ENCODE measurements at regions not wholly inside any gene's neighbourhood (a gene's known extent, or its start where the extent isn't known, plus 50 kb on each side); places are given as distances from the start of the nearest gene placed in this dataset.

DNA sequence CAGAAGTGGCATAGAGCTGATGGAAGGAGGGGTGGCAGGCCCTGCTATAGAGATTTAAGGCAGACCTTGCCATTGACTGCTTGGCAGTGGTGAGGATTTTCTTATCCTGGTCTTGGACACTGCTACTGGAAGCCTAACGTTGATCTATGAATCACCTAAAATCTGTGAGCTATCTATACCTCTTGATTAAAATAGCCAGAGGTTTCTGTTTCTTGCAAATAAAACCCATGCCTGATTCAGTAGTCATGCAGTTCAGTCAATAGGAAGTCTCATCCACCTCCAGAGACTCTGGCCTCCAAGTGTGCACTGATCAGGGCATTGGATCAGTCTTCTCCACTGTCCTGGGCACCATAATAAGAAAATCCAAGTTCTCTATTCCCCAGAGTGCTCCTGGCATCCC, 286.5 kb downstream of the PTEN start:
- peak overlapping the region; percentile 82 for H3K27ac ChIP-seq (ENCODE audit: poor library complexity, severe bottlenecking)
- TF ChIP-seq CTCF (IDR thresholded peaks at IDR 0.05; ENCODE audit: poor library complexity, severe bottlenecking): no peak
- H3K27me3 ChIP-seq (ENCODE audit: insufficient read depth, poor library complexity, severe bottlenecking): no peaks in the 10 kb centered on the region
- ATAC-seq (ENCODE audit: low read depth): peak; percentile 32; the same call in 1 of the 3 replicates
- no peaks in the 10 kb centered on the region for H3K9me3 ChIP-seq (ENCODE audit: severe bottlenecking)
- no peaks in the 10 kb centered on the region for H3K36me3 ChIP-seq (ENCODE audit: low read depth)
- H3K4me3 ChIP-seq (ENCODE audit: severe bottlenecking): no peak overlapping the region
- H3K4me1 ChIP-seq (ENCODE audit: insufficient read depth, poor library complexity, severe bottlenecking): peaks cover 25% of the 10 kb centered on the region
- no peak for DNase-seq (ENCODE audit: low spot score)

- Histone ChIP-seq H3K4me1 (ENCODE audit: insufficient read depth, poor library complexity, severe bottlenecking) (peaks cover 25% of the 10 kb centered on the region), H3K4me3 (ENCODE audit: severe bottlenecking) (no peak overlapping the region), H3K27me3 (ENCODE audit: insufficient read depth, poor library complexity, severe bottlenecking) (no peaks in the 10 kb centered on the region), H3K36me3 (ENCODE audit: low read depth) (no peaks in the 10 kb centered on the region), H3K27ac (ENCODE audit: poor library complexity, severe bottlenecking) (peak overlapping the region; percentile 82), H3K9me3 (ENCODE audit: severe bottlenecking) (no peaks in the 10 kb centered on the region)
- TF ChIP-seq CTCF (IDR thresholded peaks at IDR 0.05; ENCODE audit: poor library complexity, severe bottlenecking): no peak
- ATAC-seq (ENCODE audit: low read depth): peak; percentile 69
- DNase-seq (ENCODE audit: low spot score): no peak
Observed at GRCh38 chr10:88150339-88150738, 286.9 kb downstream of the PTEN start.

- ATAC-seq (ENCODE audit: low read depth) (peak; percentile 88), DNase-seq (ENCODE audit: low spot score) (peak; percentile 70)
Observed at GRCh38 chr10:88152728-88153133, 289.3 kb downstream of the PTEN start.

GRCh38 chr10:88154596-88155250, 291.3 kb downstream of the PTEN start:
- Histone ChIP-seq H3K27ac (ENCODE audit: poor library complexity, severe bottlenecking) (peak overlapping the region; percentile 82), H3K9me3 (ENCODE audit: severe bottlenecking) (no peaks in the 10 kb centered on the region), H3K4me1 (ENCODE audit: insufficient read depth, poor library complexity, severe bottlenecking) (peaks cover 53% of the 10 kb centered on the region), H3K36me3 (ENCODE audit: low read depth) (no peaks in the 10 kb centered on the region), H3K4me3 (ENCODE audit: severe bottlenecking) (no peak overlapping the region), H3K27me3 (ENCODE audit: insufficient read depth, poor library complexity, severe bottlenecking) (no peaks in the 10 kb centered on the region)
- no peak for DNase-seq (ENCODE audit: low spot score)
- no peak for ATAC-seq (ENCODE audit: low read depth)
- no peak for TF ChIP-seq CTCF (IDR thresholded peaks at IDR 0.05; ENCODE audit: poor library complexity, severe bottlenecking)

More at GRCh38 chr10:88152728-88153133, 289.3 kb downstream of the PTEN start:
- no peaks in the 10 kb centered on the region for H3K36me3 ChIP-seq (ENCODE audit: low read depth)
- no peak for TF ChIP-seq CTCF (IDR thresholded peaks at IDR 0.05; ENCODE audit: poor library complexity, severe bottlenecking)
- H3K27me3 ChIP-seq (ENCODE audit: insufficient read depth, poor library complexity, severe bottlenecking): no peaks in the 10 kb centered on the region
- no peak overlapping the region for H3K4me3 ChIP-seq (ENCODE audit: severe bottlenecking)
- peak overlapping the region; percentile 82 for H3K27ac ChIP-seq (ENCODE audit: poor library complexity, severe bottlenecking)
- H3K4me1 ChIP-seq (ENCODE audit: insufficient read depth, poor library complexity, severe bottlenecking): peaks cover 38% of the 10 kb centered on the region
- no peaks in the 10 kb centered on the region for H3K9me3 ChIP-seq (ENCODE audit: severe bottlenecking)

DNA sequence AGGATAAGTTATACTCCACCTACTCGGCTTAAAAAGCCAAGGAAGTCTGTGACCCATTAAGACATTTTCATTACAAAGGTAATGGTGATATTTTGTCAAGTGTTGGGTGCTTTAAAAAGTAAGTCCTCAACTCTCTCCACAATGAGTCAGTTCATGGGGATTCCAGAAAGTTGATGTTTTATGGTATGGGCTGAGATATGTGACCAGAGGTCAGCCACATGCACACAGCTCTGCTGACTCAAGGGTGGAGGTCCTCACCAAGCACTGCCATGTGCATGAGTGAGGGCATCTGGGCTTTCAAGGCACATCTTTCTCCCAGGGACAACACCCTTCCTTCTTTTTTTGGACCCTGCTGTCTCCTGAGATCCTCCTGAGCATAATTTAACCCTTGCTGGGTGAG, 292.9 kb downstream of the PTEN start:
- TF ChIP-seq CTCF (IDR thresholded peaks at IDR 0.05; ENCODE audit: poor library complexity, severe bottlenecking): no peak
- no peak for DNase-seq (ENCODE audit: low spot score)
- Histone ChIP-seq H3K9me3 (ENCODE audit: severe bottlenecking) (no peaks in the 10 kb centered on the region), H3K36me3 (ENCODE audit: low read depth) (no peaks in the 10 kb centered on the region), H3K27me3 (ENCODE audit: insufficient read depth, poor library complexity, severe bottlenecking) (no peaks in the 10 kb centered on the region), H3K4me3 (ENCODE audit: severe bottlenecking) (no peak overlapping the region), H3K4me1 (ENCODE audit: insufficient read depth, poor library complexity, severe bottlenecking) (peaks cover 42% of the 10 kb centered on the region), H3K27ac (ENCODE audit: poor library complexity, severe bottlenecking) (peak overlapping the region; percentile 84)
- ATAC-seq (ENCODE audit: low read depth): no peak

Data from RWPE2 (cell line).